HCT116 (cell line): ENCODE measurements at regions not wholly inside any gene's neighbourhood (a gene's known extent, or its start where the extent isn't known, plus 50 kb on each side); places are given as distances from the start of the nearest gene placed in this dataset.

Source experiments
- ATF3 ChIP-seq: IDR thresholded peaks from 2 replicates; pipeline ENCODE4 v1.6.1; 2012
- CTCF ChIP-seq, 3 experiments: fragments of 200-600 bp in 1 of 3; sonication (generic) in 1 of 3; IDR thresholded peaks in 2 of 3; conservative IDR thresholded peaks in 1 of 3; 2 replicates each; pipeline ENCODE4 v1.5.1; 2012 to 2017; ENCODE audit warnings: low read depth in 2 of 3, low read length in 2 of 3, antibody characterized with exemption in 1 of 3, borderline replicate concordance in 1 of 3, control low read depth in 1 of 3, mild to moderate bottlenecking in 1 of 3, mixed read lengths in 1 of 3, mixed run types in 1 of 3, moderate library complexity in 1 of 3; ENCODE audit not compliant: insufficient read depth in 1 of 3
- EGR1 ChIP-seq: IDR thresholded peaks from 2 replicates; pipeline ENCODE4 v1.6.1; 2012; ENCODE audit warnings: low read depth
- POLR2A ChIP-seq: IDR thresholded peaks from 2 replicates; pipeline ENCODE4 v1.7.0; 2011; ENCODE audit warnings: borderline replicate concordance; ENCODE audit not compliant: insufficient read depth, insufficient read length; ENCODE audit errors: extremely low read depth
- REST ChIP-seq: IDR thresholded peaks from 2 replicates; pipeline ENCODE4 v1.6.1; 2012; ENCODE audit warnings: low read depth
- SIN3A ChIP-seq: IDR thresholded peaks from 2 replicates; pipeline ENCODE4 v1.6.1; 2012; ENCODE audit warnings: low read depth
- ZBTB33 ChIP-seq: IDR thresholded peaks from 2 replicates; pipeline ENCODE4 v1.6.1; 2011; ENCODE audit warnings: mild to moderate bottlenecking, low read length, moderate library complexity; ENCODE audit not compliant: insufficient replicate concordance; ENCODE audit errors: extremely low read depth
- ZFX ChIP-seq: fragments of 450-650 bp; IDR thresholded peaks from 2 replicates; pipeline ENCODE4 v1.6.1; 2017
- ZNF274 ChIP-seq: fragments of 200-500 bp; sonication (Bioruptor generic); IDR thresholded peaks from 2 replicates; pipeline ENCODE4 v1.6.1; 2014; ENCODE audit warnings: mild to moderate bottlenecking, low read depth, low read length, inconsistent platforms

- no peak for TF ChIP-seq ZFX
- no peak for TF ChIP-seq ZBTB33
- TF ChIP-seq CTCF (IDR thresholded peaks at IDR 0.05 in 2 of 3, conservative IDR thresholded peaks at IDR 0.05 in 1 of 3; ENCODE audit: borderline replicate concordance in 1 of 3, insufficient read depth in 1 of 3, low read depth in 2 of 3, low read length in 2 of 3): no peak
- no peak for TF ChIP-seq POLR2A
- TF ChIP-seq EGR1: no peak
- TF ChIP-seq ATF3: no peak
- no peak for TF ChIP-seq ZNF274
- no peak for TF ChIP-seq SIN3A
- no peak for TF ChIP-seq REST
Measured at GRCh38 chr3:135458541-135459322, 506.8 kb upstream of the PPP2R3A start.
